ENCODE measurements at regions not wholly inside any gene's neighbourhood (a gene's known extent, or its start where the extent isn't known, plus 50 kb on each side); places are given as distances from the start of the nearest gene placed in this dataset.

- no peaks in the 10 kb centered on the region for H3K9me1 ChIP-seq (ENCODE audit: control insufficient read depth, extremely low read depth, insufficient read depth, low read length)
- no peak overlapping the region for H2AFZ ChIP-seq (ENCODE audit: control insufficient read depth, low read length)
- no peaks in the 10 kb centered on the region for H3K4me1 ChIP-seq (ENCODE audit: control insufficient read depth, extremely low read depth, insufficient read depth, low read length)
- H3K27ac ChIP-seq (ENCODE audit: control insufficient read depth, insufficient read depth, low read length), result no peak overlapping the region
- no peak for FAIRE-seq
- no peak overlapping the region for H3K4me3 ChIP-seq (ENCODE audit: control insufficient read depth in 2 of 3, extremely low read depth in 1 of 3, insufficient read depth in 2 of 3, low read depth in 1 of 3, low read length in 3 of 3)
- no peaks in the 10 kb centered on the region for H4K20me1 ChIP-seq (ENCODE audit: control insufficient read depth, extremely low read depth, insufficient read depth, low read length)
- TF ChIP-seq EZH2 (IDR thresholded peaks at IDR 0.05; ENCODE audit: low read length) (no peak), CTCF (optimal IDR thresholded peaks at IDR 0.05 in 1 of 3, IDR thresholded peaks at IDR 0.05 in 1 of 3, conservative IDR thresholded peaks at IDR 0.05 in 1 of 3; ENCODE audit: extremely low read depth in 1 of 3, insufficient read depth in 2 of 3, low read length in 3 of 3) (no peak)
- DNase-seq (ENCODE audit: low read depth, low spot score), result no peak
- H3K9me3 ChIP-seq (ENCODE audit: control insufficient read depth, low read depth, low read length), result no peaks in the 10 kb centered on the region
- H3K4me2 ChIP-seq (ENCODE audit: control insufficient read depth, extremely low read depth, insufficient read depth, low read depth, low read length), result no peak overlapping the region
- no peaks in the 10 kb centered on the region for H3K79me2 ChIP-seq (ENCODE audit: control insufficient read depth, insufficient read depth, low read length)
- no peaks in the 10 kb centered on the region for H3K27me3 ChIP-seq (ENCODE audit: control insufficient read depth, extremely low read depth, insufficient read depth, low read length)
- H3K36me3 ChIP-seq (ENCODE audit: control insufficient read depth in 2 of 2, extremely low read depth in 1 of 2, insufficient read depth in 2 of 2, low read length in 2 of 2), result no peaks in the 10 kb centered on the region
- H3K9ac ChIP-seq (ENCODE audit: control insufficient read depth, extremely low read depth, insufficient read depth, low read length), result no peak overlapping the region
- dilution Hi-C loops (cut with MboI; ENCODE audit: extremely low pct_ligation_motif_present, low sequenced_read_pairs), result no loop called here
Measured at GRCh38 chr13:61277586-61278276, 137.9 kb downstream of the PCDH20 start.

GRCh38 chr13:61277088-61277487 is 138.6 kb downstream of the PCDH20 start:
- DNase-seq (ENCODE audit: low read depth, low spot score), result no peak
- no peaks in the 10 kb centered on the region for H3K9me3 ChIP-seq (ENCODE audit: control insufficient read depth, low read depth, low read length)
- no peak overlapping the region for H3K9ac ChIP-seq (ENCODE audit: control insufficient read depth, extremely low read depth, insufficient read depth, low read length)
- H4K20me1 ChIP-seq (ENCODE audit: control insufficient read depth, extremely low read depth, insufficient read depth, low read length), result no peaks in the 10 kb centered on the region
- H3K4me2 ChIP-seq (ENCODE audit: control insufficient read depth, extremely low read depth, insufficient read depth, low read depth, low read length), result no peak overlapping the region
- no peak overlapping the region for H3K4me3 ChIP-seq (ENCODE audit: control insufficient read depth in 2 of 3, extremely low read depth in 1 of 3, insufficient read depth in 2 of 3, low read depth in 1 of 3, low read length in 3 of 3)
- H3K27me3 ChIP-seq (ENCODE audit: control insufficient read depth, extremely low read depth, insufficient read depth, low read length), result no peaks in the 10 kb centered on the region
- H3K36me3 ChIP-seq (ENCODE audit: control insufficient read depth in 2 of 2, extremely low read depth in 1 of 2, insufficient read depth in 2 of 2, low read length in 2 of 2), result no peaks in the 10 kb centered on the region
- no peak overlapping the region for H2AFZ ChIP-seq (ENCODE audit: control insufficient read depth, low read length)
- H3K9me1 ChIP-seq (ENCODE audit: control insufficient read depth, extremely low read depth, insufficient read depth, low read length), result no peaks in the 10 kb centered on the region
- FAIRE-seq, result no peak
- no peak for TF ChIP-seq EZH2 (IDR thresholded peaks at IDR 0.05; ENCODE audit: low read length)
- dilution Hi-C loops (cut with MboI; ENCODE audit: extremely low pct_ligation_motif_present, low sequenced_read_pairs), result no loop called here
- no peak overlapping the region for H3K27ac ChIP-seq (ENCODE audit: control insufficient read depth, insufficient read depth, low read length)
- no peaks in the 10 kb centered on the region for H3K79me2 ChIP-seq (ENCODE audit: control insufficient read depth, insufficient read depth, low read length)
- H3K4me1 ChIP-seq (ENCODE audit: control insufficient read depth, extremely low read depth, insufficient read depth, low read length), result no peaks in the 10 kb centered on the region

- H3K36me3 ChIP-seq (ENCODE audit: control insufficient read depth in 2 of 2, extremely low read depth in 1 of 2, insufficient read depth in 2 of 2, low read length in 2 of 2), result no peaks in the 10 kb centered on the region
- FAIRE-seq (no peak), DNase-seq (ENCODE audit: low read depth, low spot score) (no peak)
- H3K79me2 ChIP-seq (ENCODE audit: control insufficient read depth, insufficient read depth, low read length), result no peaks in the 10 kb centered on the region
- no peak overlapping the region for H3K4me3 ChIP-seq (ENCODE audit: control insufficient read depth in 2 of 3, extremely low read depth in 1 of 3, insufficient read depth in 2 of 3, low read depth in 1 of 3, low read length in 3 of 3)
- no peak overlapping the region for H3K9ac ChIP-seq (ENCODE audit: control insufficient read depth, extremely low read depth, insufficient read depth, low read length)
- no peaks in the 10 kb centered on the region for H4K20me1 ChIP-seq (ENCODE audit: control insufficient read depth, extremely low read depth, insufficient read depth, low read length)
- no peak overlapping the region for H3K4me2 ChIP-seq (ENCODE audit: control insufficient read depth, extremely low read depth, insufficient read depth, low read depth, low read length)
- H3K9me1 ChIP-seq (ENCODE audit: control insufficient read depth, extremely low read depth, insufficient read depth, low read length), result no peaks in the 10 kb centered on the region
- H3K9me3 ChIP-seq (ENCODE audit: control insufficient read depth, low read depth, low read length), result no peaks in the 10 kb centered on the region
- H3K27me3 ChIP-seq (ENCODE audit: control insufficient read depth, extremely low read depth, insufficient read depth, low read length), result no peaks in the 10 kb centered on the region
- TF ChIP-seq CTCF (optimal IDR thresholded peaks at IDR 0.05 in 1 of 3, IDR thresholded peaks at IDR 0.05 in 1 of 3, conservative IDR thresholded peaks at IDR 0.05 in 1 of 3; ENCODE audit: extremely low read depth in 1 of 3, insufficient read depth in 2 of 3, low read length in 3 of 3) (no peak), EZH2 (IDR thresholded peaks at IDR 0.05; ENCODE audit: low read length) (no peak)
- dilution Hi-C loops (cut with MboI; ENCODE audit: extremely low pct_ligation_motif_present, low sequenced_read_pairs), result no loop called here
- no peak overlapping the region for H2AFZ ChIP-seq (ENCODE audit: control insufficient read depth, low read length)
- no peaks in the 10 kb centered on the region for H3K4me1 ChIP-seq (ENCODE audit: control insufficient read depth, extremely low read depth, insufficient read depth, low read length)
- H3K27ac ChIP-seq (ENCODE audit: control insufficient read depth, insufficient read depth, low read length), result no peak overlapping the region
Measured at GRCh38 chr13:61276401-61276800, 139.2 kb downstream of the PCDH20 start.
